Neutrophil (primary cell): ENCODE measurements at regions not wholly inside any gene's neighbourhood (a gene's known extent, or its start where the extent isn't known, plus 50 kb on each side); places are given as distances from the start of the nearest gene placed in this dataset.

Experiments
- H3K27ac ChIP-seq: fragments of 200-600 bp; sonication (generic); 2 replicates; pipeline ENCODE4 v1.5.1; 2016; ENCODE audit warnings: mild to moderate bottlenecking, moderate library complexity
- H3K27me3 ChIP-seq: fragments of 200-600 bp; sonication (generic); 2 replicates; pipeline ENCODE4 v1.6.0; 2016; ENCODE audit warnings: mild to moderate bottlenecking
- H3K36me3 ChIP-seq: fragments of 200-600 bp; sonication (generic); 2 replicates; pipeline ENCODE4 v1.5.1; 2017
- H3K4me1 ChIP-seq, 2 experiments: fragments of 200-600 bp in 1 of 2; sonication (generic) in 1 of 2; 1 replicate in 1 of 2; 2 replicates in 1 of 2; pipeline versions ENCODE4 v1.5.1 to v1.6.1; 2013 to 2016; ENCODE audit warnings: low read depth in 1 of 2, low read length in 1 of 2, mild to moderate bottlenecking in 1 of 2, moderate library complexity in 1 of 2; ENCODE audit not compliant: control insufficient read depth in 1 of 2, insufficient read depth in 1 of 2
- H3K4me3 ChIP-seq, 2 experiments: fragments of 200-600 bp in 1 of 2; sonication (generic) in 1 of 2; 1 replicate in 1 of 2; 2 replicates in 1 of 2; pipeline ENCODE4 v1.5.1; 2013 to 2016; ENCODE audit warnings: low read depth in 1 of 2, low read length in 1 of 2, mild to moderate bottlenecking in 1 of 2, moderate library complexity in 1 of 2
- H3K9me3 ChIP-seq: fragments of 200-600 bp; sonication (generic); 2 replicates; pipeline ENCODE4 v1.5.1; 2016
- TF ChIP-seq, protein P1 (sequence below): fragments of 200-600 bp; sonication (generic); IDR thresholded peaks from 2 replicates; pipeline ENCODE4 v1.5.1; 2016; ENCODE audit warnings: antibody characterized with exemption

DNA sequence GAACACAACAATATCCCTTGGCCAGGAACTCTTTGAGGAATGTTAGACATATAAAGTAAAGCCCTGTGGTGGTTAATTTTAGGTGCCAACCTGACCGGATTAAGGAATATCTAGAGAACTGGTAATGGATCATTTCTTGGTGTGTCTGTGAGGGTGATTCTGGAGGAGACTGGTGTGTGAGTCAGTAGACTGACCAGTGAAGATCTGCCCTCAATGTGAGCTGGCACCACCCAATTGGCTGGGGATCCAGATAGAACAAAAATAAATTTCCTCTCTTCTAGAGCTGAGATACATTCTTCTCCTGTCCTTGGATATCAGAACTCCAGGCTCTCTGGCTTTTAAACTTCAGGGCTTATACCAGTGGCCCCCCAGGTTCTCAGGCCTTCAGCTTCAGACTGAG is 56.2 kb upstream of the TNPO1 start:
- Histone ChIP-seq H3K27ac (no peak overlapping the region), H3K4me1 (no peaks in the 10 kb centered on the region), H3K27me3 (peaks cover 20% of the 10 kb centered on the region), H3K4me3 (no peak overlapping the region), H3K9me3 (no peaks in the 10 kb centered on the region), H3K36me3 (no peaks in the 10 kb centered on the region)
- TF ChIP-seq, protein P1, sequence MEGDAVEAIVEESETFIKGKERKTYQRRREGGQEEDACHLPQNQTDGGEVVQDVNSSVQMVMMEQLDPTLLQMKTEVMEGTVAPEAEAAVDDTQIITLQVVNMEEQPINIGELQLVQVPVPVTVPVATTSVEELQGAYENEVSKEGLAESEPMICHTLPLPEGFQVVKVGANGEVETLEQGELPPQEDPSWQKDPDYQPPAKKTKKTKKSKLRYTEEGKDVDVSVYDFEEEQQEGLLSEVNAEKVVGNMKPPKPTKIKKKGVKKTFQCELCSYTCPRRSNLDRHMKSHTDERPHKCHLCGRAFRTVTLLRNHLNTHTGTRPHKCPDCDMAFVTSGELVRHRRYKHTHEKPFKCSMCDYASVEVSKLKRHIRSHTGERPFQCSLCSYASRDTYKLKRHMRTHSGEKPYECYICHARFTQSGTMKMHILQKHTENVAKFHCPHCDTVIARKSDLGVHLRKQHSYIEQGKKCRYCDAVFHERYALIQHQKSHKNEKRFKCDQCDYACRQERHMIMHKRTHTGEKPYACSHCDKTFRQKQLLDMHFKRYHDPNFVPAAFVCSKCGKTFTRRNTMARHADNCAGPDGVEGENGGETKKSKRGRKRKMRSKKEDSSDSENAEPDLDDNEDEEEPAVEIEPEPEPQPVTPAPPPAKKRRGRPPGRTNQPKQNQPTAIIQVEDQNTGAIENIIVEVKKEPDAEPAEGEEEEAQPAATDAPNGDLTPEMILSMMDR = no peak

DNA sequence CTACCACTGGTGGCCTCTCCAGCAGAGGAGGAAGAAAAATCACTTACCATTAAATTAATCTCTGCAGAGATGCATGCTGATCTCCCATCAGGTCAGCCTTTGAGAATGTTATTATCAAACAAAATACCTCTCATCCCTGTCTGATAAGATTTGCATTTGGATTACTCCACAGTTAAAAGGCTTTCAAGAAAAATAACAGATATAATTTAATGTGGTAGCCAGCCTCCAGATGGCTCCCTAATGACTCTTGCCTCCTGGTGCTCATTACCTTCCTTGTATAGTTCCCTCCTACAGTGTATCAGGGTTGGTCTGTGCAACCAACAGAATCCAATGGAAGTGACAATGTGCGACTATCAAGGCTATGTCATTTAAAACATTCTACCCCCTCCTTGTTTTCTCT is 63.6 kb upstream of the TNPO1 start:
- Histone ChIP-seq H3K27me3 (peaks cover 5% of the 10 kb centered on the region), H3K36me3 (no peaks in the 10 kb centered on the region), H3K27ac (no peak overlapping the region), H3K9me3 (no peaks in the 10 kb centered on the region), H3K4me1 (no peaks in the 10 kb centered on the region), H3K4me3 (no peak overlapping the region)
- TF ChIP-seq, protein P1 = no peak

DNA sequence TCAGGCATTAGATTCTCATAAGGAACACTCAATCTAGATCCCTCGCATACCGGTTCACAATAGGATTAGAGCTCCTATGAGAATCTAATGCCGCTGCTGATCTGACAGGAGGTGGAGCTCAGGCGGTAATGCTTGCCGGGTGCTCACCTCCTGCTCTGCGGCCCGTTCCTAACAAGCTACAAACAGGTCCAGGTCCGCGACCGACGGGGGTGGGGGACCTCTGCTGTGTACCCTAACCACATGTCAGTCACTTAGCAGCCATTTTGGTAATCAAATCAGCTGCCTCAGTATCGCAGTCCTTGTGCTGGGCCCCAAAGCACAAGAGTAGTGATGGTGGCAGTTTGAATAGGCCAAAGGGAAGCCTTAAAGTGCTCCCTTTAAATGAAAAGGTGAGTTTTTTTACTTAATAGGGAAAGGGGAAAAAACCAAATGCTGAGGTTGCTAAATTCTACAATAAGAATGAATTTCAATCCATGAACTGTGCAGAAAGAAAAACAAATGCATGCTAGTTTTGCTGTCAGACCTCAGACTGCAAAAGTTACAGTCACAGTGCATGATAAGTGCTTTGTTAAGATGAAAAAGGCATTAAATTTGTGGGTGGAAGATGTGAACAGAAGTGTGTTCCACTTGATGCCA is 67.0 kb upstream of the TNPO1 start:
- no peaks in the 10 kb centered on the region for H3K27me3 ChIP-seq
- TF ChIP-seq, protein P1 = no peak
- H3K27ac ChIP-seq = no peak overlapping the region
- H3K4me1 ChIP-seq = no peaks in the 10 kb centered on the region
- H3K36me3 ChIP-seq = no peaks in the 10 kb centered on the region
- no peak overlapping the region for H3K4me3 ChIP-seq
- H3K9me3 ChIP-seq = no peaks in the 10 kb centered on the region

DNA sequence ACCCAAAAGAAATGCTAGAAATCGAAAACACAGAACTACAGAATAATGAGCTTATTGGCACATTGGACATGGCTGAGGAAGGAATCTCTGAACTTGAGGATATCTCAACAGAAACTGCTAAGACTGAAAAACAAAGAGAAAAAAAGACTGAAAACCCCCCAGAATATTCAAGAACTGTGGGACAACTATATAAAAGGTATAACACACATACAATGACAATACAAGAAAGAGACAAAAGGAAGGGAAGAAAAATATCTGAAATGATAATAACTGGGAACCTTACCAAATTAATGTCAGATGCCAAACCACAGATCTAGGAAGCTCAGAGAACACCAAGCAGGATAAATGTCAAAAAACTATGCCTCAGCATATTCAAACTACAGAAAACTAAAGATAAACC is 68.6 kb upstream of the TNPO1 start:
- Histone ChIP-seq H3K36me3 (no peaks in the 10 kb centered on the region), H3K4me1 (no peaks in the 10 kb centered on the region), H3K4me3 (no peak overlapping the region), H3K27me3 (no peaks in the 10 kb centered on the region), H3K27ac (no peak overlapping the region), H3K9me3 (no peaks in the 10 kb centered on the region)
- TF ChIP-seq, protein P1 = no peak

DNA sequence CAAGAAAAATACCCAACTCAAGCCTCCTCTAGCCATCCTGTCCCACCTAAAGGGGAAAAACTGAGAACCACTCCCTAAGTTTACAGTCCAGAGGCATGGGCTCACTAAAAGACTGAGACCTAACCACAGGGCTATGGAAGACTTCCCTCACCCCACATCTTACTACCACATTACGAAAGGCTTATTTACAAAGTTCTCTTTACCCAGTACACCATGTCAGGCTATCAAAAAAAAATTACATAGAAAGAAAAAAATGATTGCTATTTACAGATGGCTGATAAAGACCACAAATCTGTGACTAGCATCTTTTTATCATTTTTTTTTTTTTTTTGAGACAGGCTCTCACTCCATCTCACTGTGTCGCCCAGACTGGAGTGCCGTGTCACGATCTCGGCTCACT is 69.7 kb upstream of the TNPO1 start:
- TF ChIP-seq, protein P1 = no peak
- Histone ChIP-seq H3K27ac (no peak overlapping the region), H3K4me1 (no peaks in the 10 kb centered on the region), H3K27me3 (no peaks in the 10 kb centered on the region), H3K36me3 (no peaks in the 10 kb centered on the region), H3K4me3 (no peak overlapping the region), H3K9me3 (no peaks in the 10 kb centered on the region)

DNA sequence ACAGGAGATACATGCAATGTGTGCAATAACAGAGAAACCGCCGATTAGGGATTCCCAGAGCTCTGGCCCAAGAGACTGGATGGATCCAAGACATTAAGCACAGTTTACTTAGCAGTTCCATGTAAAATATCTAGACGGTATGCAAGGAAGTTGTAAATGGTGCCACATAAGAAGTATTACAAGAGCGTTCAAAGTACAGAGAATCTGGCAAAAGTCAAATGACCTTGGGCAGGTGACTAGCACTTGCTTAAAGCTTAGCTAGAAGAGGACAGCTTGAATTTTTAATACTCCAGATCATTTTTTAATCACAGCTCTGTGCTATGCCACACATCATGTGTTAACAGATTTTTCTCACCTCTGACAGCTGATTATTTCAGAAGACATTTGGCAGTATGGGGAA is 72.3 kb upstream of the TNPO1 start:
- no peaks in the 10 kb centered on the region for H3K36me3 ChIP-seq
- TF ChIP-seq, protein P1 = no peak
- H3K27me3 ChIP-seq = no peaks in the 10 kb centered on the region
- no peaks in the 10 kb centered on the region for H3K9me3 ChIP-seq
- no peaks in the 10 kb centered on the region for H3K4me1 ChIP-seq
- H3K4me3 ChIP-seq = no peak overlapping the region
- no peak overlapping the region for H3K27ac ChIP-seq
